GM12891 (cell line): ENCODE measurements at regions not wholly inside any gene's neighbourhood (a gene's known extent, or its start where the extent isn't known, plus 50 kb on each side); places are given as distances from the start of the nearest gene placed in this dataset.

Source experiments
- DNase-seq: peaks from one replicate; pipeline ENCODE4 v3.0.0; 2011; ENCODE audit warnings: low spot score; ENCODE audit not compliant: insufficient read length
- FAIRE-seq: peaks from 2 replicates; lab custom pipeline; 2011; peaks lifted over from hg19 to GRCh38; lab: Jason Lieb, UNC
- PAX5 ChIP-seq: IDR thresholded peaks from 2 replicates; pipeline ENCODE4 v1.6.1; 2011; ENCODE audit warnings: low read length, moderate library complexity, mild to moderate bottlenecking; ENCODE audit not compliant: insufficient read depth, severe bottlenecking
- POLR2A ChIP-seq: IDR thresholded peaks from 2 replicates; pipeline ENCODE4 v1.6.1; 2011; ENCODE audit warnings: low read depth, low read length, control low read depth
- POLR2AphosphoS5 ChIP-seq: IDR thresholded peaks from 2 replicates; pipeline ENCODE4 v1.6.1; 2011; ENCODE audit warnings: low read depth, low read length, control low read depth
- POU2F2 ChIP-seq: IDR thresholded peaks from 2 replicates; pipeline ENCODE4 v1.6.1; 2011; ENCODE audit warnings: low read depth, mild to moderate bottlenecking, control low read depth, low read length, moderate library complexity
- SPI1 ChIP-seq: IDR thresholded peaks from 2 replicates; pipeline ENCODE4 v1.6.1; 2011; ENCODE audit warnings: low read depth, low read length, control low read depth
- TAF1 ChIP-seq: IDR thresholded peaks from 2 replicates; pipeline ENCODE4 v1.6.1; 2011; ENCODE audit warnings: low read depth, low read length, control low read depth

- DNase-seq (no peak), FAIRE-seq (no peak)
- TF ChIP-seq POLR2AphosphoS5 (no peak), SPI1 (no peak), POLR2A (no peak)
Observed at GRCh38 chr3:96012939-96013338, 801.5 kb upstream of the EPHA6 start.

- TF ChIP-seq SPI1 (no peak), POLR2AphosphoS5 (no peak), PAX5 (no peak), POU2F2 (no peak), POLR2A (no peak), TAF1 (no peak)
- DNase-seq (no peak), FAIRE-seq (no peak)
Observed at GRCh38 chr3:96017556-96017955, 796.8 kb upstream of the EPHA6 start.

DNA sequence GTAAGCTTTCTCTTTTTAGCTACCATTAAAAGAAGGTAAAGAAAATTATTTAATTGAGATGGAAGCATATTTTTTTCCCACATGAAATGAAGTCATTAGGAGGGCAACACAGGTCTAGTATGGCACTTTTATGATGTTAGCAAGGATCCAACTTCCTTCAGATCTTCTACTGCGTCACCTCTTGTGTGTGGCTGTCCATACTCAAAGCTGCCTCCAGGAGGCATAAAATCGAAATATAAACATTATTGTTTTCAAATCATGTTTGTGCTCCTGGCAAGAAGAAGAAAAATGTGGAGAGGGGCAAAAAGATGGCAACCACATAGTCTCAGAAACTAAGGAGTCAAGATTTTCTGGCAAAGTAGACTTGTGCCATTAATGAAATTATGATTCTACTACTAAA is 791.7 kb upstream of the EPHA6 start:
- DNase-seq (no peak), FAIRE-seq (no peak)
- no peak for TF ChIP-seq POU2F2
- no peak for TF ChIP-seq POLR2A
- TF ChIP-seq SPI1, result no peak
- no peak for TF ChIP-seq PAX5
- TF ChIP-seq TAF1, result no peak

DNA sequence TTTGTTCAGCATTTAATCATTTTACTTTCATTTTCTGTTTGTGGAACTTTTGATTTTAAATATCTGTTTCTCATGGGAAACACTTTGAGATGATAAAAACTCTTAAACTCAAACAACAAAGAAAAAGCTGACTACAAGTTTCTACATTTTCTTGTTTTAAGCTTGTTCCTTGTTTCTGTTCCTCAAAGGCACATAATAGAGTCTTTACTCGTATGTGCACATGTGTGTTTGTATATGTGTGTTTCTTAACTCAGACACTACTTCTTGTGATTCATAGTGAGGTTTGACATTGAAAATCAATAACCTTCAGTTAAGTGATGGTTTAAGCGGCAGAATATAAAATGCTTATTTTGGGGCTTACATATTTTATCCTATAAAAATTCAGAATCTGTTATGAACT is 786.7 kb upstream of the EPHA6 start:
- DNase-seq (no peak), FAIRE-seq (no peak)
- no peak for TF ChIP-seq PAX5
- TF ChIP-seq POU2F2, result no peak
- TF ChIP-seq POLR2A, result no peak
- TF ChIP-seq TAF1, result no peak
- no peak for TF ChIP-seq SPI1
- no peak for TF ChIP-seq POLR2AphosphoS5

DNA sequence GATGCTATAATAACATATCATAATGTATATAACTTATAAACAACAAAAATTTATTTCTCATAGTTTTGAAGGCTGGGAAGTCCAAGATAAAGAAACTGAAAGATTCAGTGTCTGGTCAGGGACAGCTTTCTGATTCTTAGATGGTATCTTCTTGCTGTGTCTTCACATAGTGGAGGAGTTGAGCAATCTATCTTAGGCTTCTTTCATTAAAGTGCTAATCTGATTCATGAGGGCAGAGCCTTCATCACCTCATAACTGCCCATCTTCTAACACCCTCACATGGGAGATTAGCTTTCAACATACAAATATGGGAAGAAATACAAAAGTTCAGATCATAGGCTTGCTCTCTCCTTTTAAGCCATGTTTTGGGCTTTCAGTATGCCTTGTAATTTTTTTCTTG is 774.8 kb upstream of the EPHA6 start:
- TF ChIP-seq POU2F2, result no peak
- TF ChIP-seq SPI1, result no peak
- TF ChIP-seq PAX5, result no peak
- TF ChIP-seq TAF1, result no peak
- TF ChIP-seq POLR2A, result no peak
- TF ChIP-seq POLR2AphosphoS5, result no peak
- no peak for DNase-seq
- no peak for FAIRE-seq

DNA sequence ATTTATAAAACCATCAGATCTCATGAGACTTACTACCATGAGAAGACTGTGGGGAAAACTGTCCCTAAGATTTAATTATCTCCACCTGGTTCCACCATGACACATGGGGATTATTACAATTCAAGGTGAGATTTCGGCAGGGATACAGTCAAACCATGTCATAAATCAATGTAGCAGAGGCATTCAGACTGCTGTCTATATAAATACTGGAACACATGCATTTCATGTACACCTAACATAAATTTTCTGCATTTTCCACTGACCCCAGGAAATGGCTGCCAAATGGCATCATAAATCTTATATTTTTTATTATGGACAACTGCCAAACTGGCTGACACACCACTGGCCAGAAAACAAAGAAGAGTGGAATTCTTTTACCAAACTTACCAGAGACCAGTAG is 755.1 kb upstream of the EPHA6 start:
- DNase-seq (no peak), FAIRE-seq (no peak)
- TF ChIP-seq SPI1, result no peak
- TF ChIP-seq POLR2AphosphoS5, result no peak
- TF ChIP-seq POU2F2, result no peak
- TF ChIP-seq PAX5, result no peak
- TF ChIP-seq POLR2A, result no peak
- TF ChIP-seq TAF1, result no peak

- TF ChIP-seq POLR2A (no peak), POU2F2 (no peak)
- no peak for DNase-seq
- FAIRE-seq, result no peak
Observed at GRCh38 chr3:96069065-96069464, 745.3 kb upstream of the EPHA6 start.

GRCh38 chr3:96070678-96071077 is 743.7 kb upstream of the EPHA6 start:
- no peak for DNase-seq
- FAIRE-seq, result no peak
- no peak for TF ChIP-seq PAX5
- no peak for TF ChIP-seq POLR2A
- TF ChIP-seq POU2F2, result no peak
- no peak for TF ChIP-seq POLR2AphosphoS5

DNA sequence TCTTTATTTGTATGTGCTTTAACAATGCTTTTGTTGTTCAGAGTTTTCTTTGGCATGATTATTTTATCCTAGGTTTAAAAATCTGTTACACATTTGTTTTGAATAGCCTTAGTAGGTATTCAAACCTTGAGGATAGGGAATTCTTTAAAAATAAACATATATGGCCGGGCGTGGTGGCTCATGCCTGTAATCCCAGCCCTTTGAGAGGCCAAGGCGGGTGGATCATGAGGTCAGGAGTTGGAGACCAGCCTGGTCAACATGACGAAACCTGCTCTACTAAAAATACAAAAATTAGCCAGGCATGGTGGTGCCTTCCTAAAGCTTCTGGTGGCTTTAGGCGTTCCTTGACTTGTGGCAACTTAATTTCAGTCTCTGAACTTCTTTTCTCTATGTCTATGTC is 743.3 kb upstream of the EPHA6 start:
- DNase-seq (no peak), FAIRE-seq (no peak)
- TF ChIP-seq PAX5 (no peak), TAF1 (no peak), POLR2AphosphoS5 (no peak), SPI1 (no peak), POU2F2 (no peak), POLR2A (no peak)

- TF ChIP-seq TAF1, result no peak
- no peak for TF ChIP-seq POU2F2
- no peak for TF ChIP-seq POLR2AphosphoS5
- TF ChIP-seq POLR2A, result no peak
- TF ChIP-seq SPI1, result no peak
- TF ChIP-seq PAX5, result no peak
- DNase-seq (no peak), FAIRE-seq (no peak)
Observed at GRCh38 chr3:96072226-96072625, 742.2 kb upstream of the EPHA6 start.

DNA sequence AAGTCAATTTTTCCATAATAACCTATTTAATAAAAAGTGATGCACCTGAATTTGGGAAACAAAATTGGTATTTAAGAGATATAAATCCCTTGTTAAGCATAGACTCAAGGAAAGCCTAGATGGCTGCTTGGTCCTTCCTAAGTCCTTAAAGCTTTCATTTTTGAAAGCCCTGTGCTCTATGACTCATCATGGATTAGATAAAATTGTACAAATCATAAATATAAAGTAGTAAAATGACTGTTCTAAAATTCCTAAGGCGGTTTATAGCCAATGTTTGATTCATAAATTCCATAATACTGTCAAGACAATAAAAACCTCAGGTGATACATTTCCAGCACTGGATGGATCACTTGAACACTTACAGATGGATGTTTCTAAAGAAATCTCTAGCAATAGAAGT is 730.8 kb upstream of the EPHA6 start:
- no peak for TF ChIP-seq POLR2A
- no peak for TF ChIP-seq SPI1
- TF ChIP-seq POLR2AphosphoS5, result no peak
- TF ChIP-seq TAF1, result no peak
- TF ChIP-seq PAX5, result no peak
- no peak for TF ChIP-seq POU2F2
- FAIRE-seq (no peak), DNase-seq (no peak)
